ENCODE measurements at regions not wholly inside any gene's neighbourhood (a gene's known extent, or its start where the extent isn't known, plus 50 kb on each side); places are given as distances from the start of the nearest gene placed in this dataset.

DNA sequence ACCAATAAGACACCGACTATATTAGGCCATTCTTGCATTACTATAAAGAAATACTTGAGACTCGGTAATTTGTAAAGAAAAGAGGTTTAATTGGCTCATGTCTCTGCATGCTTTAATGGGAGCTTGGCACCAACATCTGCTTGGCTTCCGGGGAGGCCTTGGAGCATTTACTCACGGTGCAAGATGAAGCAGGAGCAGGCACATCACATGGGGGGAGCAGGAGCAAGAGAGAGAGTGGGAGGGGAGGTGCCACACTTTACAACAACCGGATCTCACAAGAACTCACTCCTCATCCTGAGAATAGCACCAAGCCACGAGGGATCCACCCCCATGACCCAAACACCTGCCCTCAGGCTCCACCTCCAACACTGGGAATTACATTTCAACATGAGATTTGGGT, 224.8 kb downstream of the KLF5 start:
- Histone ChIP-seq H3K36me3 (ENCODE audit: control insufficient read depth, insufficient read depth, low read length) (no peaks in the 10 kb centered on the region), H3K4me3 (ENCODE audit: low read depth, low read length) (no peak overlapping the region), H3K27me3 (ENCODE audit: control insufficient read depth, insufficient read depth, low read length) (no peaks in the 10 kb centered on the region)
- CTCF ChIA-PET: interaction anchor here (1.1 kb wide), 1 partner anchor 9 kb away, joined by 3 read pairs; no protein-coding TSS in a partner anchor
- TF ChIP-seq CTCF (IDR thresholded peaks at IDR 0.05; ENCODE audit: insufficient read depth, low read depth, low read length): no peak
- DNase-seq (ENCODE audit: low read depth): no peak
- POLR2A ChIA-PET: no interaction called here

DNA sequence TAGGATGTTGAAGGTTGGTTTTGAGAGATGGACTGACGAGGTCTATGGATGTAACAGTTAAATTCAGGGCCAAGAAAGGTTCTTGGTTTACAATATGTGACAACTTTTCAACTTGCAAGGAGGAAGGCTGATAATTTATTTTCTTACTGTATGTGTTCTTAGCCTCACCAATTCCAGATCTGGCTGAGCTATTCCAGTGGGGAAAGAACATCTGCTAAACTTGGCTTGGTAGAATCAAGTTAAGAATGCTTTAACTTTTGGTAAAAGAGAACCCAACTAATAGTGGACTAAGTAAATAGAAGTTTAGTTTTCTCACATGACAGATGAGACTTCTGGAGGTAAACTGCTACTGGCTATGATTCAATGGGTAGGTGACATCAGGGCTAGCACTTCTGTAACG, 222.9 kb downstream of the KLF5 start:
- CTCF ChIA-PET: no interaction called here

DNA sequence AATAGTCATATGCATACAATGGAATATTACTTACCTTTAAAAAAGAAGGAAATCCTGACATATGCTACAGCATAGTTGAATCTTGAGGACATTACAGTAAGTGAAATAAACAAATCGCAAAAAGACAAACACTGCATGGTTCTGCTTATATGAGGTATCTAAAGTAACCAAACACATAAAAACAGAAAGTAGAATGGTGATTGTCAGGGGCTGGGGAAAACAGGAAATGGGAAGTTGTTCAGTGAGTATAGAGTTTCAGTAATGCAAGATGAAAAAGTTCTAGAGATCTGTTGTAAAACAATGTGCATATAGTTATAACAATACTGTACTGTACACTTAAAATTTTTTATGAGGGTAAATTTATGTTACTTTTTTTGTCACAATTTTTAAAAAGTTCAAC, 219.4 kb downstream of the KLF5 start:
- no peak for TF ChIP-seq CTCF (IDR thresholded peaks at IDR 0.05; ENCODE audit: insufficient read depth, low read depth, low read length)
- DNase-seq (ENCODE audit: low read depth): no peak
- H3K36me3 ChIP-seq (ENCODE audit: control insufficient read depth, insufficient read depth, low read length): no peaks in the 10 kb centered on the region
- H3K27me3 ChIP-seq (ENCODE audit: control insufficient read depth, insufficient read depth, low read length): no peaks in the 10 kb centered on the region
- CTCF ChIA-PET: no interaction called here
- no peak overlapping the region for H3K4me3 ChIP-seq (ENCODE audit: low read depth, low read length)
- POLR2A ChIA-PET: no interaction called here

More for the DNA sequence above, 222.9 kb downstream of the KLF5 start:
- POLR2A ChIA-PET: no interaction called here
- DNase-seq (ENCODE audit: low read depth): no peak
- Histone ChIP-seq H3K4me3 (ENCODE audit: low read depth, low read length) (no peak overlapping the region), H3K36me3 (ENCODE audit: control insufficient read depth, insufficient read depth, low read length) (no peaks in the 10 kb centered on the region), H3K27me3 (ENCODE audit: control insufficient read depth, insufficient read depth, low read length) (no peaks in the 10 kb centered on the region)
- TF ChIP-seq CTCF (IDR thresholded peaks at IDR 0.05; ENCODE audit: insufficient read depth, low read depth, low read length): no peak

DNA sequence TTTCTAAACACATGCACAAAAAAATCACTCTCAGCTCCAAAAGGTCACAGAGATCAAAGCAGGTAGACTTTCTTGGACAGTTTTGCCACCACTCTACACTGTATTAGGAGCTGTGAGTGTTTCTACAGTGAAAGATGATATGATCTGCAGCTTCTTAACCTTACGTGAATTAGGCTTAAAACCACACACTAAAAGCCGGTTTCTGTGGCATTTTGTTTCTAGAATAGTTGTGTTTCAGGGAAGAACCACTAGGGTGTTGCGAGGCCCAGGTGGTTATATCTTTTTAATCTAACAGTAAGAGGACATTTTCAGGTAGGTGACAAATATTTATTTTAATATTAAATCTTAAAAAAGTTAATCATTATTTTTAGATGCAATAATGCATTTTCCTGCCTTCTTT, 216.4 kb downstream of the KLF5 start:
- ChIA-PET POLR2A (no interaction called here), CTCF (interaction anchor here (0.5 kb wide), 1 partner anchor 16 kb away, joined by 3 read pairs; no protein-coding TSS in a partner anchor)
- H3K27me3 ChIP-seq (ENCODE audit: control insufficient read depth, insufficient read depth, low read length): no peaks in the 10 kb centered on the region
- H3K4me3 ChIP-seq (ENCODE audit: low read depth, low read length): no peak overlapping the region
- H3K36me3 ChIP-seq (ENCODE audit: control insufficient read depth, insufficient read depth, low read length): no peaks in the 10 kb centered on the region
- DNase-seq (ENCODE audit: low read depth): no peak
- no peak for TF ChIP-seq CTCF (IDR thresholded peaks at IDR 0.05; ENCODE audit: insufficient read depth, low read depth, low read length)

DNA sequence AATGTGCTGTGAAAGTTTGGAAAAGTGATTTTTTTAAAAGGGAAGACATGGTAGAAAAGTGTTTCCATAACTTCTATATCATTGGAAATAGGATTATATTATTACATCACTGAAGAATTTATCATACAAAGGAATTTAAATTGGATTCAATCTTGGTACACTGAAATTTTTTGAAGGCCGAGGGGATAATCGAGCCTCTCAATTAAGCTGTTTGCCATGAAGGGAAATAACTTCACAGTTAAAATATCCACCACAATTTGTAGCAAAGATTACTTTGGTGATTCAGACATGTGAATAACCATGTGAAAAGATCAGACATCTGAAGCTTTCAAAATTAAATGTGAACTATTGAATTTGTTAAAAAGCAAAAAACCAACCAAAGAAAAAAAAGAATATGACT, 215.3 kb downstream of the KLF5 start:
- ChIA-PET POLR2A (no interaction called here), CTCF (interaction anchor here (0.7 kb wide), 1 partner anchor 434 kb away, joined by 3 read pairs; no protein-coding TSS in a partner anchor)

More for the DNA sequence above, 215.3 kb downstream of the KLF5 start:
- H3K4me3 ChIP-seq (ENCODE audit: low read depth, low read length): no peak overlapping the region
- TF ChIP-seq CTCF (IDR thresholded peaks at IDR 0.05; ENCODE audit: insufficient read depth, low read depth, low read length): no peak
- DNase-seq (ENCODE audit: low read depth): peak; percentile 44
- H3K27me3 ChIP-seq (ENCODE audit: control insufficient read depth, insufficient read depth, low read length): no peaks in the 10 kb centered on the region
- no peaks in the 10 kb centered on the region for H3K36me3 ChIP-seq (ENCODE audit: control insufficient read depth, insufficient read depth, low read length)
